Midbrain (tissue), 1 donor: ENCODE measurements at regions not wholly inside any gene's neighbourhood (a gene's known extent, or its start where the extent isn't known, plus 50 kb on each side); places are given as distances from the start of the nearest gene placed in this dataset.

Source experiments
- DNase-seq: peaks from one replicate; lab custom pipeline; 2025; lab: John Stamatoyannopoulos, UW

DNA sequence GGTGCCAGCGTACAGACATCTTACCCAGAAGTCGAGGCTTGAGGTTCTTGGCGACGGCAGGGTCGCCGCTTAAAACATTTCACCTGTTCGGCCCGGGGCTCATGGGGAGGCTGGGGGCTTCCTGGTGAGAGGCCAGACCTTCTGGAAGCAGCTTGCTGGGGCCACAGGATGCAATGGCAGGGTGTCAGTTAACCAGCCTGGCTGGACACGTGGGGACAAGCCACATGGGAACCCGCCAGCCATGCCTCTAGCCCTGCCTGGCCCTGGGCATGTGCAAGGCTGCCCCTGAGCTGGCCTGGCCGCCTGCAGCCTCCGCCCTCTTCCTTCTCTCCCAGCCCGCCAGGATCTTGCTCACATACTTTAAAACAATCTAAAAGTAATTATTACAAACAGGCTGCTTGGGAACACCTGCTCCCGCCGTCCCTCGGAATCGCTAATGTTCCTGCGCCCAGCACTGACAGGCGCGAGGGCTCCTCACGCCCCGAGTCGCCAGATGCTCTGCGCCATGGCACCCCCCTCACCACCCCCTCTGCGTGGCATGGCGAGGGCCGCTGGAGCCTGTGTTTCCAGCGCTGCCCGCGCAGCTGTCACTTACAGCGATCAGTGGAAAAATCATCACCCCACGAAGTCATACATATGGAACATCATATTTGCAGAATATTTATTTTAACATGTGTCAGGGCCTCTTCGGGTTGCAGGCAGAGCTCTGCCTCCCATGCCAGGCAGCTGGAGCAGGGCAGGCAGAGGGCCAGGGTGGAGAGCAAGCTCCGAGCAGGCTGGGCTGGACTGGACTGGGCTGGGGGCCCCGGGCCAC is 188.7 kb upstream of the GSE1 start:
- DNase-seq, result no peak

GRCh38 chr16:85425074-85425662 is 188.0 kb upstream of the GSE1 start:
- no peak for DNase-seq

- no peak for DNase-seq
Measured at GRCh38 chr16:85426806-85427205, 186.3 kb upstream of the GSE1 start.

- peak; percentile 5 for DNase-seq
Measured at GRCh38 chr16:85428168-85428898, 184.8 kb upstream of the GSE1 start.

DNA sequence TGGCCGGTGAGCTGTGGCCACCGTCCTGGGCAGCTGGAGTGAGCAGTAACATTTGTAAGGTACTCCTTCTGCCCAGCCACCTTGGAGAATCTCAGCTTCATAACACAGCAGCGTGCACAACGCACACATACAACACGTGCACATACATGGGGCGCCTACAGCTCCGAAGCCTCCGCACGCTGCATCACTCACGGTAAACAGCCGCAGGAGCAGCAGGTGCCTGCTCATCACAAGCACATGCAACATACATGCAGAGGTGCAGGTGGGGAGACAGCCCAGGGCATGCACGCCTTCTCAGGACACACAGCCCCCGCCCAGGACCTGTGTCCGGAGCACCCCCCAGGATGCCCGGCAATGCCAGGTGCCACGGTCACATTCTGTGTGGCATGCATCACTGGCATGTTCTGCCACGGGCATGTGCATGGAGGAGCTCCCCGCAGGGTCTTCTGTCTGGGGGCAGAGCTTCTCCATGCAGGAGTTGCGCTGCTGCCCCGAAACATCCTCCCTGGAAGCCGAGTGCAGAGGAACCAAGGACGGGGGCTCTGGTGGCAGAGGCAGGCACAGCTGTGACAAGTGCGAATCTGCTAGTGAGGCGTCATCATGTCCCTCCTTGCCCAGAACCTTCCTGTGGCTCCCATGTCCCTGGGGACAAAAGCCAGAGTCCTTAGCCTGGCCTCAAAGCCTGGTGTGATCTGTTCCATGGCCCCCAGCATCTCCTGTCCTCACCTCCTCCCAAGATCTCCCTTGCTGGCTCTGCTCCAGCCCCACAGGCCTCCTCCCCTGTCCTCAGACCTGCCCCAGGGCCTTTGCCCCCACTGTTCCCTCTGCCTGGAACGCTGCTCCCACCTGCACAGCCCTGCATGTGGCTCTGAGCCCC is 184.0 kb upstream of the GSE1 start:
- no peak for DNase-seq

DNA sequence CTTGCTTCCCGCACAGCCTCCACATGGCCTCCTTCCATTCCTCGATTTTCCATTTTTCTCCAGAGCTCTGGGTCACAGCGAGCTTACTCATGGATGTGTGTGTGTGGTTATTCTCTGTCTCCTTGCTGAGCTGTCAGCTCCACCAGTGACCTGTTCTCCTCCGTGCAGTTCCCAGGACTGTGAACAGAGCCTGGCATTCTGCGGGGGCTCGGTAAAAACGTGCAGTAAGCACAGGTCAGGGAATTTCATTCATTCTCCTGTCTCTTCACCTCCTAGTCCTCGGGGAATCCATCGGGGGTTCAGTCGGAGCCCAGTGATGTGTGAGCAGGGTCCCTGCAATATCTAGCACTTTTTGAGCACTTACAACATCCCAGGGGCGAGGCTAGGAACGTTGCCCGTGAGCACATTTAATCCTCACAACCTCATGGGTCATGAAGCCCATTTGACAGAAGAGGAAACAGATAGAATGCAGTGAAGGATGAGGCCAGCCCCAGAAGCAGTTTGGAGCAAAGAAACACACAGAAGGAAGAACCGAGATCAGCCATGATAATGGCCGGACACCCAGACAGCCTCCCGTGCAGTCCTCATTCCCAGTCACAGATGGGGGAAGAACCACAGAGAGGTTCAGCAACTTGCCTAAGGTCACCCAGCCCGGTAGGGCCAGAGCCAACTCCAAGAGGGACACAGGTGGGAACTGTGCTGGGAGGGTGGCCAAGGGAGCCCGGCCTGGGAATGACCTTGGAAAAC is 183.2 kb upstream of the GSE1 start:
- no peak for DNase-seq

DNA sequence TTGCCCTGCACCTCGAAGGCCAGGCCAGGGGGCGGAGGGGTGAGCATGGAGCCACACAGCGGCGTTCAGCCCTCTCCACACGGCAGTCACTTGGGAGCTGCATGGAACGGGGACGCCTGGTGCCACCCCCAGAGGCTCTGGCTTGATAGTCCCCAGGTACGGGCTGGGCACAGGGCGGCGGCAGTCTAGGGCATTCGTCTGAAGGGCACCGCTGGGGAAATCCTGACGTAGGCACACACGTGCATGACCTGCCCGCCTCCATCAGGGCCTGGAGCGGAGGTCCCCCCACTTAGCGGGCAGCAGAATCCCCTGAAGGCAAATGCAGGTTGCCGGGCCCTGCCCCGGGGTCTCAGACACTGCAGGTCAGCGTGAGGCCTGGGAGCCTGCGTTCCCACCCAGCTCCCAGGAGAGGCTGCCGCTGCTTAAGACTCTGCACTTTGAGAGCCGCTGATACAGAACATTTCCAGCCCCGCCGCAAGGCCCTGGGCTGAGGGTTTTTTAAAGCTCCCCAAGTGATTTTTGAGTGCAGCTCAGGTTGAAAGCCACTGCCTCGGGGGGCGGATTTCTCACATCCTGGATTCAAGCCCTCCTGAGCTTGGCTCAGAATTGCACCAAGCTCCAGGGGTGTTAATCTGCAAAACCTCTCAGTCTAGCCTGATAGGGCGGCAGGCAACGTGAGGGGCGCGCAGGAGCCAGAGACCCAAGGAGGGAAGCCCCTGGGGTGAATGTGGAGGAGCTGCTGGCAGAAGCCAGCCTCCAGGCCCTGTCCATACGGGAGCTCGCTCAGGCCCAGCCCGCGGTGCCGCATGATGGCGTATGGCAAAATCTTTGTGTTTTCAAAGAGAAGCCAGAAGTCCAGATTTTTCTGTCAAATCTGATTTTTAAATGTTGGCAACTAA is 182.3 kb upstream of the GSE1 start:
- no peak for DNase-seq

GRCh38 chr16:85431431-85432124 is 181.5 kb upstream of the GSE1 start:
- DNase-seq, result no peak

DNA sequence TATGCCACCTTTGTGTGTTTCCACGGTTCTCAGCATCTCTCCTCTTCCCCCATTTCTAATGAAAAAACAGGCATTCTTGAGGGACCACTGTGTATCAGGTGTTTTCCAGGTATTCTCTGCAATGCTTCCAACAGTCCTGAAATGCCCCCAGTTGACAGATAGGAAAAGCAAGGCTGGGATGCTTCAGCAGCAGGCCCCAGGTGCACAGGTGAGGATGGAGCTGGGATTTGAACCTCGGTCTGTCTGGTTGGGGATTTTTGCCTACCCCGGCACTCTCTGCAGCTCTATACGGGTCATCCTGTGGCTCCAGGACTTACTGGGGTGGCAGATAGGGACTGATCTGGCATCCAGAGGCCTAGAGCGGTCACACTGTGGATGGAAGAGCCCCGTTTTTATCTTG is 180.5 kb upstream of the GSE1 start:
- DNase-seq, result no peak

DNA sequence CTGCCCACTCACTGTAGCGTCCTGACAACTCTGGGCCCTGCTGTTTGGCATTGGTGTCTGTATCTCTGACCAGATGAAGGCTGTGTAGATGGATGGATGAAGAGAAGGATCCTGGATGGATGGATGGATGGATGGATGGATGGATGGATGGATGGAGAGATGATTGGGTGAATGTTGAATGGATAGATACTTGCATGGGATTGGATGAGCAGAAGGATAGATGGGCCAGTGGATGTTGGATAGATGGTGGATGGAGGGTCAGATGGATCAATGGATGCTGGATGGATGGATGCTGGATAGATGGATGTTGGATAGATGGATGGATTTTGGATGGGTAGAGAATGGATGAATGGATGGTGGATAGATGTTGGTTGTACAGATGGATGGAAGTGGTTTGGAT is 179.6 kb upstream of the GSE1 start:
- DNase-seq, result no peak

GRCh38 chr16:85435286-85435685 is 177.8 kb upstream of the GSE1 start:
- DNase-seq, result no peak

DNA sequence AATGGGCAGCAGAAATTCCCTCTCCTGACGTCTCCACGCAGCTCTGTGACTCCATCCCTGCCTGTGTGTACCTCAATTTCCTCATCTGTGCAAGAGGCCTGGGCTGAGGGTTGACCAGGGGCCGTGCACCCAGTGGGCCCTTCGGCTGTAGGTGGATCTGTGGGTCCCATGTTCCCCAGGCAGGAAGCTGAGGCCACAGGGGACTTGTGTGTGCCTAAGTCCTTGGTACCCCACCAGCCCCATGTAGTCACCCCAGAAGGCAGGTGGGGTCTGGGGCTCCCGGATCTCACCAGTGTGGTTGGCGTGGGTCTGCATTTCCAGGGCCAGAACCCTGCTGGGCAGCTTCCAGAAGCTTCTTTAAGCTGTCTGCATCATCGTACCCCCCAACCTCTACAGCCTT is 177.4 kb upstream of the GSE1 start:
- DNase-seq, result no peak

GRCh38 chr16:85436207-85436606 is 176.9 kb upstream of the GSE1 start:
- no peak for DNase-seq

DNA sequence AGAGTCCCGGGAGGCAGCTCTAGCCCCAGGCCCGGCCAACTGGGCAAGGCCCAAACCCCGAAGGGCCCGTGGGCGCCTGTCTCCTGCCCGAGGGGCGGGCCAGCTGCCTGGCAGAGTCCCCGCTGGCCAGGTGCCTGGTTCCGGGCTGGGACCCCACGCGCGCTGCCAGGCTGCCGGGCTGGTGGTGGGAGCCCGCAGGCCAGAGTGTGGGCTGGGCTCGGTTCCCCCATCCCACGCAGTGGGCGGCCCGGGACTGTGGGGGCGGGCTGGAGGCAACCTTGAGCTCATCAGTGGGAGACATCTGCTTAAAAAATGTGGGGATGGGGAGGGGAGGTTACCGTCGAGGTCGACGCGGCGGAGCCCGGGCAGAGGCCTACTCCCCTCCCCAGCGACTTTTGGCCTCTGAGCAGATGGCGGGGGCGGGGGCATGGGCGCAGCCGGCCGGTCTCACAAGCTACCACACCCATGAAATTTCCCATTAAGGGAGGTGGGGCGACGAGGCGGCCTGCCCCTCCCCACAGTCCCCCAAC is 176.4 kb upstream of the GSE1 start:
- DNase-seq, result no peak

DNA sequence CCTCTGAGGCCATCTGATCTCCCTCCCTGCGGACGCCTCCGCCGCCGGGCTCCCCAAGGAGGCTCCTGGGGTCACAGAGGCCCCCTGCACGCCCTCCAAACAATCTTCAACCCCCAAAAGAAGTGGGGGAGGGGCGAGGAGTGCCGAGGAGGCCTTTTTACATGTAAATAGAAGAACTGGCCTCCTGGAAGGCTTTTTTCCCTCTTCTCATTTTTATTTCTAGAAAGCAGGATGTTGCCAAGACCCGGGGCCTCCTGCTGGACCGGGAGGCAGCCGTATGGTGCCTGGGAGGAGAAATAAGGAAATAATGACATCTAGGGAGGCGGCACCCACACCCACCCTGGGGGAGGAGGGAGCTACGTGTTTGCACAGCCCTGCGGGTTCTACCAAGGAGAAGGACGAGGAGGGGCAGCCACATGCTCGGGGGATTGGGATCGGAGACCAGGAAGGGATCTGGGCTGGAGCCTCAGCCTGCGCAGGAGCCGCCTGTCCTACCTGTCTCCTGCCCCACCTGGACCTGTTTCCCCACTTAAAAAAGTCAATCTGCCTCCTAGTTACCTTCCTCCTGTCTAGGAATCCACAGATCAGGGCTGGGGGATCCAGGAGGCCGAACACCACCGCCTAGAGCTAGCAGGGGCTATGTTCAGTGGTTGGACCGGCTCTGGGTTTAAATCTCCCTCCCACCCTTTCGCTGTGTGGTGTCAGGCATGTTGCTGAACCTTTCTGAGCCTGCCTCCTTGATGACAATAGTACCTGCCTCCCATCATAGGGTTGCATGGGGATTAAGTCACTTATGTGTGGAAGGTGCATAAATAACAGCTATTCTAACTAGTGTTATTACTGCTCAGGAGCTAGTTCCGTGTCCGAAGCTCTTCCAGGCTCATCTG is 175.7 kb upstream of the GSE1 start:
- no peak for DNase-seq

DNA sequence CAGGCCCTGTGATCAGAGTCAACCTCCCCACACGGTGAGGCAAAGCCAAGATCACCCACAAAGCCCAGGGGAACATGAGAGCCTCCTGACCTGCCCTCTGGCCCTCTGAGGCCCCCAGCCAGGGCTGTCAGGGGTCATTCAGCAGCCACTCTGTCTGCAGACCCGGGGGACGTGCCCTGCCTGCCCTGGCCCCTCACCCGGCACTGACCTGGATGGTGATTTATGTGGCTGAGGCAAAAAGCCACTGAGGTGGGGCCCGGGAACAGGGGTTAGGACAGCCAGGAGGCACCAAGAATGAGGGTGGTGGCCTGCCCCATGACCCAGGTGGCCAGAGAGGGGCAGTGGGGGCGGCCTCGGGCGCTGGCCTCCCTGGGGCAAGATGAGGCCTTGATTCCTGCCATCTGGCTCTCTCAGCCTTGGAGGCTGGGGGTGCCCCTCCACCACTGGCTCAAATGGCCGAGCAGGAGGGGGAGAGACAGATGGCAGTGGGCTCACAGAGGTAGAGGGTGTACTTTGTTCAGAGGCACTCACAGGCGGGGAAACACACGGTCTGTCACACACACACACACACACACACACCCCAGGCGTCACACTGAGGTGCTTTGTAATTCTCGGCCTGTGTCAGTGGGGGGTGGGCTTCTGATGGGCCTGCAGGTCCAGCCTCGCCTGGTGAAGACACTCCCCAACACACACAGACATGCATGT is 174.0 kb upstream of the GSE1 start:
- DNase-seq, result no peak

- no peak for DNase-seq
Measured at GRCh38 chr16:85440744-85441143, 172.4 kb upstream of the GSE1 start.
